Body of pancreas (tissue), 4 donors: ENCODE measurements at regions not wholly inside any gene's neighbourhood (a gene's known extent, or its start where the extent isn't known, plus 50 kb on each side); places are given as distances from the start of the nearest gene placed in this dataset.

Experiments used
- ATAC-seq: fragments of 150-250 bp; one replicate; pipeline ENCODE4 v1.9.1; 2016
- DNase-seq, 4 donors: peaks; one replicate each; pipeline ENCODE4 v3.0.0-alpha.2; 2019
- H3K27ac ChIP-seq, 4 donors: fragments of 200-600 bp; sonication (generic); 1 replicate in 3 of 4; 2 replicates in 1 of 4; pipeline versions ENCODE4 v1.5.1 to v1.6.1; 2016 to 2019; ENCODE audit warnings: mild to moderate bottlenecking in 1 of 4, mixed read lengths in 1 of 4, moderate library complexity in 1 of 4
- H3K27me3 ChIP-seq, 2 donors: fragments of 200-600 bp; sonication (generic); one replicate each; pipeline ENCODE4 v1.6.0; 2016; ENCODE audit warnings: mild to moderate bottlenecking in 1 of 2
- H3K36me3 ChIP-seq, 2 donors: fragments of 200-600 bp; sonication (generic); replicated peaks in 1 of 2; 2 replicates each; pipeline ENCODE4 v1.5.1; 2016; ENCODE audit warnings: low read depth in 2 of 2; ENCODE audit not compliant: insufficient read depth in 1 of 2
- H3K4me1 ChIP-seq: fragments of 200-600 bp; sonication (generic); one replicate; pipeline ENCODE4 v1.6.0; 2016
- H3K4me3 ChIP-seq, 2 donors: fragments of 200-600 bp; sonication (generic); 1 replicate in 1 of 2; 2 replicates in 1 of 2; pipeline ENCODE4 v1.5.1; 2016 to 2019
- H3K9me3 ChIP-seq, 3 donors: fragments of 200-600 bp; sonication (generic); 1 replicate in 2 of 3; 2 replicates in 1 of 3; pipeline ENCODE4 v1.5.1; 2016
- CTCF ChIP-seq, 7 experiments: fragments of 450-650 bp in 4 of 7; fragments of 200-600 bp in 3 of 7; sonication (generic) in 3 of 7; IDR thresholded peaks; one replicate each; pipeline ENCODE4 v1.5.1; 2016 to 2019; ENCODE audit warnings: antibody characterized with exemption in 7 of 7
- POLR2A ChIP-seq, 3 donors: fragments of 450-650 bp; IDR thresholded peaks; one replicate each; pipeline ENCODE4 v1.6.1; 2016; ENCODE audit warnings: antibody characterized with exemption in 3 of 3, mild to moderate bottlenecking in 2 of 3
- WGBS, 2 donors: methylation state at CpG; one replicate each; pipeline ENCODE4 v1.1.5; 2017; 5-methylcytosine and 5-hydroxymethylcytosine counted together
- intact Hi-C: fragments of 100-400 bp; cut with DNase I; formaldehyde crosslinking; loops from one replicate; pipeline ENCODE4 v1.15.1; 2023

- no peaks in the 10 kb centered on the region for H3K36me3 ChIP-seq
- WGBS, 2 donors = 36 to 40% methylated on average over 3 to 14 of the region's 14 CpGs
- no peak for ATAC-seq
- DNase-seq = no peak
- H3K27ac ChIP-seq = no peak overlapping the region
- peaks cover 0 to 5% of the 10 kb centered on the region in 2 donors for H3K27me3 ChIP-seq
- H3K4me3 ChIP-seq = no peak overlapping the region
- no peaks in the 10 kb centered on the region for H3K9me3 ChIP-seq
- no peak for TF ChIP-seq CTCF (IDR thresholded peaks at IDR 0.05)
- TF ChIP-seq POLR2A (IDR thresholded peaks at IDR 0.05) = no peak
- no peaks in the 10 kb centered on the region for H3K4me1 ChIP-seq
- intact Hi-C loops = no loop called here
Observed at GRCh38 chr20:63072991-63073737, 66.4 kb upstream of the BHLHE23 start.

GRCh38 chr20:63072231-63072791 is 65.5 kb upstream of the BHLHE23 start:
- H3K27me3 ChIP-seq = peaks cover 0 to 5% of the 10 kb centered on the region in 2 donors
- no peak for DNase-seq
- H3K27ac ChIP-seq = no peak overlapping the region
- intact Hi-C loops = no loop called here
- WGBS, 2 donors = 5% methylated on average over 36 of the region's 52 CpGs; no CpG with 5 or more reads in 1 of the 2 donors
- H3K9me3 ChIP-seq = no peaks in the 10 kb centered on the region
- TF ChIP-seq CTCF (IDR thresholded peaks at IDR 0.05) (no peak), POLR2A (IDR thresholded peaks at IDR 0.05) (no peak)
- no peak for ATAC-seq
- no peaks in the 10 kb centered on the region for H3K36me3 ChIP-seq
- no peaks in the 10 kb centered on the region for H3K4me1 ChIP-seq
- H3K4me3 ChIP-seq = no peak overlapping the region

GRCh38 chr20:63071541-63072181 is 64.9 kb upstream of the BHLHE23 start:
- no peak overlapping the region for H3K4me3 ChIP-seq
- no peaks in the 10 kb centered on the region for H3K36me3 ChIP-seq
- no peak for TF ChIP-seq POLR2A (IDR thresholded peaks at IDR 0.05)
- no peak for TF ChIP-seq CTCF (IDR thresholded peaks at IDR 0.05)
- H3K27ac ChIP-seq = no peak overlapping the region
- H3K27me3 ChIP-seq = peaks cover 0 to 5% of the 10 kb centered on the region in 2 donors
- no peaks in the 10 kb centered on the region for H3K4me1 ChIP-seq
- DNase-seq = no peak
- ATAC-seq = no peak
- H3K9me3 ChIP-seq = no peaks in the 10 kb centered on the region
- intact Hi-C loops = no loop called here
- 9 to 12% methylated on average over 6 to 25 of the region's 40 CpGs for WGBS, 2 donors

- TF ChIP-seq POLR2A (IDR thresholded peaks at IDR 0.05) = no peak
- TF ChIP-seq CTCF (IDR thresholded peaks at IDR 0.05) = no peak
- peaks cover 0 to 5% of the 10 kb centered on the region in 2 donors for H3K27me3 ChIP-seq
- DNase-seq (no peak), ATAC-seq (no peak)
- no peaks in the 10 kb centered on the region for H3K4me1 ChIP-seq
- H3K9me3 ChIP-seq = no peaks in the 10 kb centered on the region
- H3K4me3 ChIP-seq = no peak overlapping the region
- intact Hi-C loops = no loop called here
- no peaks in the 10 kb centered on the region for H3K36me3 ChIP-seq
- no peak overlapping the region for H3K27ac ChIP-seq
- WGBS, 2 donors = 77% methylated on average over 5 to 11 of the region's 11 CpGs
Observed at GRCh38 chr20:63070771-63071540, 64.2 kb upstream of the BHLHE23 start.
